HFFc6 (cell line): ENCODE measurements at regions not wholly inside any gene's neighbourhood (a gene's known extent, or its start where the extent isn't known, plus 50 kb on each side); places are given as distances from the start of the nearest gene placed in this dataset.

Experiments used
- DNase-seq: peaks from one replicate; pipeline ENCODE4 v3.0.0-alpha.2; 2018
- H3K27ac Mint-ChIP-seq: 2 replicates; pipeline ENCODE4 v1.8.0; 2020; ENCODE audit warnings: mild to moderate bottlenecking, mixed read lengths
- H3K27me3 Mint-ChIP-seq: 2 replicates; pipeline ENCODE4 v1.8.0; 2021; ENCODE audit warnings: mild to moderate bottlenecking, moderate library complexity, mixed read lengths; ENCODE audit not compliant: insufficient read depth
- H3K36me3 Mint-ChIP-seq: 2 replicates; pipeline ENCODE4 v1.8.0; 2021; ENCODE audit warnings: low read depth, mixed read lengths
- H3K4me1 Mint-ChIP-seq: 2 replicates; pipeline ENCODE4 v1.8.0; 2020; ENCODE audit warnings: low read depth, mixed read lengths
- H3K4me3 Mint-ChIP-seq: 2 replicates; pipeline ENCODE4 v1.8.0; 2020; ENCODE audit warnings: mild to moderate bottlenecking, moderate library complexity, mixed read lengths
- H3K9me3 Mint-ChIP-seq: 2 replicates; pipeline ENCODE4 v1.8.0; 2020; ENCODE audit warnings: mild to moderate bottlenecking, mixed read lengths
- CTCF ChIP-seq: fragments of 200-600 bp; sonication (generic); IDR thresholded peaks from 2 replicates; pipeline ENCODE4 v1.5.0; 2021; ENCODE audit warnings: antibody characterized with exemption, mild to moderate bottlenecking

GRCh38 chr7:18235819-18236218 is 208.2 kb upstream of the PRPS1L1 start:
- no peaks in the 10 kb centered on the region for H3K36me3 Mint-ChIP-seq
- no peak overlapping the region for H3K27ac Mint-ChIP-seq
- H3K4me3 Mint-ChIP-seq: no peak overlapping the region
- H3K9me3 Mint-ChIP-seq: no peaks in the 10 kb centered on the region
- DNase-seq: no peak
- peaks cover 4% of the 10 kb centered on the region; the same call in 1 of the 2 replicates for H3K27me3 Mint-ChIP-seq
- no peak for TF ChIP-seq CTCF
- H3K4me1 Mint-ChIP-seq: no peaks in the 10 kb centered on the region

DNA sequence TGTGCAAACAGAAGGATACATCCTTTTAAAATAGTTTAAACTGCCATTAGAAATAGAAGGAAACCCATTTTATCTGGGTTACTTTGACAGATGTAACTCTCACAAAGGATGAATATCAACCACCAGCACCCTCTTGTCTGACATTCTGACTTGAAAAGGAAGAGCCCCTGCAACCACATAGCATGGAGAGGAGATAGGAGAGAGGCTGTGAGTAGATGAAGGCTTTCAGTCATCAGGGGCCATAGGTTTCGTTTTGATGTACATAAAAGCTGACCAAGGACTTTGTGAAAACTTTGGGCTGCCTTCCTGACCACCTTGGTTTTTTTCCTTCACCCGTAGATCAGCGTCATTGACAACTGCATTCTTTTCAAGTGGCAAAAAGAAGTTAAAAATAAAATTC is 211.6 kb upstream of the PRPS1L1 start:
- no peak overlapping the region for H3K27ac Mint-ChIP-seq
- peaks cover 4% of the 10 kb centered on the region; the same call in 1 of the 2 replicates for H3K27me3 Mint-ChIP-seq
- no peaks in the 10 kb centered on the region for H3K36me3 Mint-ChIP-seq
- H3K9me3 Mint-ChIP-seq: no peaks in the 10 kb centered on the region
- H3K4me3 Mint-ChIP-seq: no peak overlapping the region
- no peak for TF ChIP-seq CTCF
- DNase-seq: no peak
- H3K4me1 Mint-ChIP-seq: no peaks in the 10 kb centered on the region

DNA sequence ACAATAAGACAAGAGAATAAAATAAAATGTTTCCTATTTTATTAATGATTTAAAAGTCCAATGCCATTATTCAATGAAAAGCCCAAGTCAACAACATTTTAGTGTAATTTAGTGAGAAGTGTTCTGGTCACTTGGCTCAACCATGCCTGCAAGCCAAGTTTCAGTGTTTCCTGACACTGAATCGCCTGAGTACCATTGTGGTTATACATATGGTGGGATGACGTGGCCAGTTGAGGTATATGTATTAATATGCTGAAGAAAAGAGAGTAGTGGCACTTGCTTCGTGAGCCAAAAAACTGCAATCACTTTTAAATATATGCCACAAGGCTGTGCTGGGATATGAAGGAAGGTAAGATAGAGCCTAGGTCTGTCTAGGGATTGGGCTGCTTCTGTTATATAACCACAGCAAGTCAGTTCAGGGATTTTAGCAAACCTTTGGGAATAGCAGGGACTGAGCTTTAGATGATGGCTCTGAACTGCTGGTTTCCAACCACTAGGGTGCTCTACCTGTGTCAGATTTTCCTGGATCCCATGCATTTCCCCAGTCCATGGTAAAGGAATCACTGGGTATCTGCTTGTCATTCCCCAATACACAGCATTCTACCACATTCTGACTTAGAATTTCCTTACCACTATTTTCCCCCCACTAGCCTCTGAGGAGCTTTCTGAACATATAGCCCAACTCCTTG is 214.0 kb upstream of the PRPS1L1 start:
- Mint-ChIP-seq H3K4me1 (no peaks in the 10 kb centered on the region), H3K27ac (no peak overlapping the region)

DNA sequence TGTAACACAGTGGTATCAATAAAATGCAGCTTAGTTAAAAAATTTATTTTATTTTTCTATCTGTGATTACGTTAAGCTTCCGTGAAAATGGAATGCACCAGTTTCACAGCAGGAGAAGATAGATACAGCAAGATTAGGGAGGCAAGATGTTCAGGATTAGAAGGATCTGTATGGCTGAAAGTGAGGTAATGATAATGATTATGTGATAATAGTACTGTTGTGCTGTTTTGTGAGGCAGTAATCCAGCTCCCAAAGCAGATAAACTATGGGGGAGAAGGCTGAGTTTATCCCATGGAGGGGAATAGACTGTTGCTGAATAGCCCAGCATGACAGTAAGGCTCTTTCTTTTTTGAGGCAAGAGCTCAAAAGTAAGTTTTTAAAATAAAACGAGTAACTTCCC is 216.1 kb upstream of the PRPS1L1 start:
- Mint-ChIP-seq H3K4me3 (no peak overlapping the region), H3K27ac (no peak overlapping the region), H3K27me3 (no peaks in the 10 kb centered on the region), H3K9me3 (peaks cover 5% of the 10 kb centered on the region), H3K4me1 (no peaks in the 10 kb centered on the region), H3K36me3 (no peaks in the 10 kb centered on the region)
- no peak for DNase-seq
- no peak for TF ChIP-seq CTCF

More for the DNA sequence above, 214.0 kb upstream of the PRPS1L1 start:
- 0 out of 2 replicates have a peak, but pooled peaks have one; percentile 9 for TF ChIP-seq CTCF
- Mint-ChIP-seq H3K36me3 (no peaks in the 10 kb centered on the region), H3K9me3 (no peaks in the 10 kb centered on the region; the same call in 1 of the 2 replicates), H3K4me3 (no peak overlapping the region), H3K27me3 (peaks cover 2% of the 10 kb centered on the region; the same call in 1 of the 2 replicates)
- DNase-seq: no peak

DNA sequence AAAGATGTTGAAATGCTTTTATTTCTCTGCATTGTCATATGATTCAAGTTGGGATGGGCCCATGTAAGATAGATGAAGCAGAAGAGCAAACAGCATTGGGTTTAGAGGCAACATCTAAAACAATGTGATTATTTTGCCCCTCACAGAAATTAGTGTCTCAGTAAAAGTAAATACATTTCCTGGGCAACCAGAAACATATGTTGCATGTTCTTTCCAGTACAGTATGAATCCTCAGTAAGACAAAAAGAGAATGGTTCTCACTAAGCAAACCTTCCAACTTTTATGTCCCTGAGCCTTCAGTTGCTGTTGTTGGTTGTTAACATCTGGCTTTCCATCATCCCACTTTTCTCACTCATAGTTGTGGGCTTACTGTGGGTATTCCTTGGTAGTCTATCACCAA is 222.5 kb upstream of the PRPS1L1 start:
- no peak for DNase-seq
- H3K4me1 Mint-ChIP-seq: no peaks in the 10 kb centered on the region
- H3K9me3 Mint-ChIP-seq: peaks cover 18% of the 10 kb centered on the region
- no peak overlapping the region for H3K27ac Mint-ChIP-seq
- no peaks in the 10 kb centered on the region for H3K36me3 Mint-ChIP-seq
- no peak for TF ChIP-seq CTCF
- peaks cover under 1% of the 10 kb centered on the region for H3K27me3 Mint-ChIP-seq
- no peak overlapping the region for H3K4me3 Mint-ChIP-seq
